SK-N-SH treated with all-trans-retinoic acid at 6 μM for 48 hours (cell line): ENCODE measurements at regions not wholly inside any gene's neighbourhood (a gene's known extent, or its start where the extent isn't known, plus 50 kb on each side); places are given as distances from the start of the nearest gene placed in this dataset.
A peak's percentile ranks its signal among the peaks of the same experiment; 100 is the strongest.

Experiments
- GLIS3 ChIP-seq: fragments of 250-450 bp; sonication (Bioruptor Pico); IDR thresholded peaks from 2 replicates; pipeline ENCODE4 v1.5.0; 2020; ENCODE audit warnings: mild to moderate bottlenecking, moderate library complexity
- RARB ChIP-seq: fragments of 250-450 bp; sonication (Bioruptor Pico); IDR thresholded peaks from 2 replicates; pipeline ENCODE4 v1.8.0; 2021; ENCODE audit warnings: mild to moderate bottlenecking, moderate library complexity
- SNAI2 ChIP-seq: fragments of 250-450 bp; sonication (Bioruptor Pico); IDR thresholded peaks from 2 replicates; pipeline ENCODE4 v1.5.0; 2020; ENCODE audit warnings: mild to moderate bottlenecking, moderate library complexity
- TOX ChIP-seq: fragments of 250-450 bp; sonication (Bioruptor Pico); IDR thresholded peaks from 2 replicates; pipeline ENCODE4 v1.8.0; 2021; ENCODE audit warnings: mild to moderate bottlenecking, moderate library complexity, borderline replicate concordance
- ZC3H10 ChIP-seq: fragments of 250-450 bp; sonication (Bioruptor Pico); IDR thresholded peaks from 2 replicates; pipeline ENCODE4 v1.5.1; 2021; ENCODE audit warnings: mild to moderate bottlenecking, moderate library complexity
- ZNF70 ChIP-seq: fragments of 450-650 bp; formaldehyde crosslinking; IDR thresholded peaks from 2 replicates; pipeline ENCODE4 v1.5.0; 2020; ENCODE audit warnings: mild to moderate bottlenecking, moderate library complexity
- TF ChIP-seq, protein P1 (sequence below): fragments of 250-450 bp; sonication (Bioruptor Pico); IDR thresholded peaks from 2 replicates; pipeline ENCODE4 v1.8.0; 2020; ENCODE audit warnings: mild to moderate bottlenecking, moderate library complexity, borderline replicate concordance
- TF ChIP-seq, protein P2 (sequence below): fragments of 250-450 bp; sonication (Bioruptor Pico); IDR thresholded peaks from 2 replicates; pipeline ENCODE4 v1.5.1; 2020; ENCODE audit warnings: low read depth, mild to moderate bottlenecking, moderate library complexity

DNA sequence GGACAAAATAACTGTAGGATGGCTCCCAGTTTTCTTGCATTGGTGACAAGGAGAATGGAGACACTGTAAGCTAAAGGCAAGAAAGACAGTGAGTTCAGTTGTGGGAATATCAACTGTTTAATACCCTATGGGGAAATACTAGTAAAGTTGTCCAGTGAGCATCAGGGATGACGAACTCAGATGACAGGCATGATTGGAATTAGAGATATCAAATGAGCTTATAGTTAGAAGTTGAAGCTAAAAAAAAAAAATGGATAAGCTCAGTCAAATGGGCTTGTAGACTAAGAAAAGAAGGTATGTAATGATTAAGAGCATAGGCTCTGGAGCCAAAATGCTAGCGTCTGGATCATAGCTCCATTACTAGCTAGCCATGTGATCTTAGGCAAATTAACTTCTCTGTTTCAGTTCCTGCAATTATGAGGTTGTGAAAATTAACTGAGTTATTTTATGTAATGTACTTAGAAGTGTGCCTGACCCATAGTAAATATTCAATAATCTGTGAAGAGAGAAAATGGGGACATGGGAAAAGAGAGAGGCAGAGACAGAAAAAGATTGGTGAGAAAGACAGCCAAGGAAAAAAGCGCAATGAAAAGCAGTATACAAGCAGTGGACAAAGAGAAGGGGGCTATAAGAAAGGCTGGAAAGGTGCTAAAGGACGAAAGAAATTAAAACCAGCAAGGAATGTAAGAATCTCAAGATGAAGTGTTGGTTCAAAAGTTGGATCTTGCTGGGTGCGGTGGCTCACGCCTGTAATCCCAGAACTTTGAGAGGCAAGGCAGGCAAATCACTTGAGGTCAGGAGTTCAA, 95.7 kb upstream of the SLC39A10 start:
- TF ChIP-seq ZNF70 (CRISPR knock-in tag) (no peak), TOX (CRISPR knock-in tag) (no peak), SNAI2 (CRISPR knock-in tag) (no peak), GLIS3 (CRISPR knock-in tag) (no peak), ZC3H10 (CRISPR knock-in tag) (0 out of 2 replicates have a peak, but pooled peaks have one; percentile 32), RARB (CRISPR knock-in tag) (no peak)
- TF ChIP-seq, protein P1, sequence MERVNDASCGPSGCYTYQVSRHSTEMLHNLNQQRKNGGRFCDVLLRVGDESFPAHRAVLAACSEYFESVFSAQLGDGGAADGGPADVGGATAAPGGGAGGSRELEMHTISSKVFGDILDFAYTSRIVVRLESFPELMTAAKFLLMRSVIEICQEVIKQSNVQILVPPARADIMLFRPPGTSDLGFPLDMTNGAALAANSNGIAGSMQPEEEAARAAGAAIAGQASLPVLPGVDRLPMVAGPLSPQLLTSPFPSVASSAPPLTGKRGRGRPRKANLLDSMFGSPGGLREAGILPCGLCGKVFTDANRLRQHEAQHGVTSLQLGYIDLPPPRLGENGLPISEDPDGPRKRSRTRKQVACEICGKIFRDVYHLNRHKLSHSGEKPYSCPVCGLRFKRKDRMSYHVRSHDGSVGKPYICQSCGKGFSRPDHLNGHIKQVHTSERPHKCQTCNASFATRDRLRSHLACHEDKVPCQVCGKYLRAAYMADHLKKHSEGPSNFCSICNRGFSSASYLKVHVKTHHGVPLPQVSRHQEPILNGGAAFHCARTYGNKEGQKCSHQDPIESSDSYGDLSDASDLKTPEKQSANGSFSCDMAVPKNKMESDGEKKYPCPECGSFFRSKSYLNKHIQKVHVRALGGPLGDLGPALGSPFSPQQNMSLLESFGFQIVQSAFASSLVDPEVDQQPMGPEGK (CRISPR knock-in tag), result no peak
- TF ChIP-seq, protein P2, sequence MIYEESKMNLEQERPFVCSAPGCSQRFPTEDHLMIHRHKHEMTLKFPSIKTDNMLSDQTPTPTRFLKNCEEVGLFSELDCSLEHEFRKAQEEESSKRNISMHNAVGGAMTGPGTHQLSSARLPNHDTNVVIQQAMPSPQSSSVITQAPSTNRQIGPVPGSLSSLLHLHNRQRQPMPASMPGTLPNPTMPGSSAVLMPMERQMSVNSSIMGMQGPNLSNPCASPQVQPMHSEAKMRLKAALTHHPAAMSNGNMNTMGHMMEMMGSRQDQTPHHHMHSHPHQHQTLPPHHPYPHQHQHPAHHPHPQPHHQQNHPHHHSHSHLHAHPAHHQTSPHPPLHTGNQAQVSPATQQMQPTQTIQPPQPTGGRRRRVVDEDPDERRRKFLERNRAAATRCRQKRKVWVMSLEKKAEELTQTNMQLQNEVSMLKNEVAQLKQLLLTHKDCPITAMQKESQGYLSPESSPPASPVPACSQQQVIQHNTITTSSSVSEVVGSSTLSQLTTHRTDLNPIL (CRISPR knock-in tag), result no peak
